ENCODE measurements at regions not wholly inside any gene's neighbourhood (a gene's known extent, or its start where the extent isn't known, plus 50 kb on each side); places are given as distances from the start of the nearest gene placed in this dataset.

- TF ChIP-seq CTCF (conservative IDR thresholded peaks at IDR 0.05; ENCODE audit: low read depth, low read length) (no peak), EZH2phosphoT487 (IDR thresholded peaks at IDR 0.05; ENCODE audit: borderline replicate concordance, low read length) (no peak)
Measured at GRCh38 chr2:6640621-6641015, 225.1 kb downstream of the CMPK2 start.
